ENCODE measurements at regions not wholly inside any gene's neighbourhood (a gene's known extent, or its start where the extent isn't known, plus 50 kb on each side); places are given as distances from the start of the nearest gene placed in this dataset.

GRCh38 chr11:96894587-96894986, 504.8 kb downstream of the JRKL start:
- TF ChIP-seq, protein P1, sequence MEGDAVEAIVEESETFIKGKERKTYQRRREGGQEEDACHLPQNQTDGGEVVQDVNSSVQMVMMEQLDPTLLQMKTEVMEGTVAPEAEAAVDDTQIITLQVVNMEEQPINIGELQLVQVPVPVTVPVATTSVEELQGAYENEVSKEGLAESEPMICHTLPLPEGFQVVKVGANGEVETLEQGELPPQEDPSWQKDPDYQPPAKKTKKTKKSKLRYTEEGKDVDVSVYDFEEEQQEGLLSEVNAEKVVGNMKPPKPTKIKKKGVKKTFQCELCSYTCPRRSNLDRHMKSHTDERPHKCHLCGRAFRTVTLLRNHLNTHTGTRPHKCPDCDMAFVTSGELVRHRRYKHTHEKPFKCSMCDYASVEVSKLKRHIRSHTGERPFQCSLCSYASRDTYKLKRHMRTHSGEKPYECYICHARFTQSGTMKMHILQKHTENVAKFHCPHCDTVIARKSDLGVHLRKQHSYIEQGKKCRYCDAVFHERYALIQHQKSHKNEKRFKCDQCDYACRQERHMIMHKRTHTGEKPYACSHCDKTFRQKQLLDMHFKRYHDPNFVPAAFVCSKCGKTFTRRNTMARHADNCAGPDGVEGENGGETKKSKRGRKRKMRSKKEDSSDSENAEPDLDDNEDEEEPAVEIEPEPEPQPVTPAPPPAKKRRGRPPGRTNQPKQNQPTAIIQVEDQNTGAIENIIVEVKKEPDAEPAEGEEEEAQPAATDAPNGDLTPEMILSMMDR (IDR thresholded peaks at IDR 0.05; ENCODE audit: low read depth, low read length), result no peak
- TF ChIP-seq POLR2A (IDR thresholded peaks at IDR 0.05; ENCODE audit: extremely low read depth, insufficient read length), result no peak
- no peak for TF ChIP-seq MAX (IDR thresholded peaks at IDR 0.05; ENCODE audit: low read depth, low read length)
- TF ChIP-seq MYC (IDR thresholded peaks at IDR 0.05; ENCODE audit: low read depth, low read length), result no peak

All from NB4 (cell line).